AG20443 (cell line): ENCODE measurements at regions not wholly inside any gene's neighbourhood (a gene's known extent, or its start where the extent isn't known, plus 50 kb on each side); places are given as distances from the start of the nearest gene placed in this dataset.

ENCODE experiments used
- DNase-seq: peaks from one replicate; pipeline ENCODE4 v3.0.0; 2012; ENCODE audit warnings: low spot score, mixed read lengths

GRCh38 chr16:76612497-76612896 lies 335.3 kb downstream of the CNTNAP4 start:
- no peak for DNase-seq

- DNase-seq: no peak
Observed at GRCh38 chr16:76614269-76614668, 337.1 kb downstream of the CNTNAP4 start.

GRCh38 chr16:76622876-76623275 lies 345.7 kb downstream of the CNTNAP4 start:
- no peak for DNase-seq

GRCh38 chr16:76634847-76635697 lies 357.9 kb downstream of the CNTNAP4 start:
- no peak for DNase-seq

GRCh38 chr16:76639685-76640289 lies 362.6 kb downstream of the CNTNAP4 start:
- DNase-seq: no peak

GRCh38 chr16:76650582-76650981 lies 373.4 kb downstream of the CNTNAP4 start:
- DNase-seq: no peak

- peak; percentile 7 for DNase-seq
Observed at GRCh38 chr16:76653390-76654026, 376.3 kb downstream of the CNTNAP4 start.

GRCh38 chr16:76654088-76654820 lies 377.1 kb downstream of the CNTNAP4 start:
- DNase-seq: no peak

GRCh38 chr16:76656994-76657393 lies 379.8 kb downstream of the CNTNAP4 start:
- no peak for DNase-seq

- DNase-seq: no peak
Observed at GRCh38 chr16:76661691-76662235, 384.6 kb downstream of the CNTNAP4 start.

GRCh38 chr16:76665571-76666275 lies 388.5 kb downstream of the CNTNAP4 start:
- no peak for DNase-seq

GRCh38 chr16:76668207-76668725 lies 391.1 kb downstream of the CNTNAP4 start:
- no peak for DNase-seq

GRCh38 chr16:76669288-76669687 lies 392.1 kb downstream of the CNTNAP4 start:
- no peak for DNase-seq

GRCh38 chr16:76670125-76670857 lies 393.1 kb downstream of the CNTNAP4 start:
- no peak for DNase-seq

GRCh38 chr16:76676356-76676755 lies 399.2 kb downstream of the CNTNAP4 start:
- no peak for DNase-seq

GRCh38 chr16:76681296-76681695 lies 404.1 kb downstream of the CNTNAP4 start:
- no peak for DNase-seq

GRCh38 chr16:76683051-76683450 lies 405.9 kb downstream of the CNTNAP4 start:
- no peak for DNase-seq

- DNase-seq: no peak
Observed at GRCh38 chr16:76696876-76697275, 419.7 kb downstream of the CNTNAP4 start.

GRCh38 chr16:76705892-76706291 lies 428.7 kb downstream of the CNTNAP4 start:
- DNase-seq: no peak

- DNase-seq: no peak
Observed at GRCh38 chr16:76713191-76713590, 436.0 kb downstream of the CNTNAP4 start.
